GM12878 (cell line): ENCODE measurements at regions not wholly inside any gene's neighbourhood (a gene's known extent, or its start where the extent isn't known, plus 50 kb on each side); places are given as distances from the start of the nearest gene placed in this dataset.

Experiments used
- ATAC-seq: fragments of 200-7000 bp; cut with Tn5 transposase; 3 replicates; pipeline ENCODE4 v1.9.1; 2020; ENCODE audit warnings: mild to moderate bottlenecking, moderate library complexity
- BruUV-seq: library from RNA; stranded (reverse); fragments of 400-500 nt; replicated peaks from 2 replicates; lab custom pipeline; 2021; lab: Mats Ljungman, UMichigan
- CTCF ChIA-PET: fragments of 300-600 bp; sonication (Branson Sonifier 250); formaldehyde crosslinking; extraction: SDS; loops from one replicate; lab custom pipeline; 2021; ENCODE audit warnings: inconsistent platforms; lab: Yijun Ruan, JAX
- POLR2A ChIA-PET: fragments of 350-600 bp; formaldehyde crosslinking; extraction: SDS; loops from one replicate; lab custom pipeline; 2021; ENCODE audit warnings: inconsistent platforms; lab: Charles Lee
- RAD21 ChIA-PET: fragments of 300-600 bp; sonication (Branson Sonifier 250); formaldehyde crosslinking; loops from one replicate; lab custom pipeline; 2023; ENCODE audit warnings: antibody characterized with exemption; ENCODE audit not compliant: unreplicated experiment; lab: Charles Lee
- SMC1A ChIA-PET: fragments of 300-600 bp; sonication (Branson Sonifier 250); formaldehyde crosslinking; loops from one replicate; lab custom pipeline; 2023; ENCODE audit not compliant: unreplicated experiment, uncharacterized antibody; lab: Charles Lee
- DNase-seq: peaks from one replicate; pipeline ENCODE4 v3.0.0-alpha.2; 2011; ENCODE audit warnings: low read depth, low spot score
- FAIRE-seq: peaks from 3 replicates; lab custom pipeline; 2011; peaks lifted over from hg19 to GRCh38; lab: Jason Lieb, UNC
- H2AFZ ChIP-seq: 2 replicates; pipeline ENCODE4 v1.6.0; 2011; ENCODE audit warnings: low read depth, low read length, control low read depth; ENCODE audit not compliant: control insufficient read depth
- H3K27ac ChIP-seq: 2 replicates; pipeline ENCODE4 v1.5.1; 2011; ENCODE audit warnings: control low read depth; ENCODE audit not compliant: control insufficient read depth, insufficient read depth
- H3K27me3 ChIP-seq, 2 experiments: replicated peaks in 1 of 2; 2 replicates each; pipeline versions ENCODE4 v1.6.0 to v1.6.1; 2011; ENCODE audit warnings: low read length in 1 of 2; ENCODE audit not compliant: control insufficient read depth in 2 of 2, insufficient read depth in 2 of 2
- H3K36me3 ChIP-seq, 2 experiments: 2 replicates each; pipeline ENCODE4 v1.5.1; 2011; ENCODE audit warnings: low read length in 1 of 2; ENCODE audit not compliant: control insufficient read depth in 2 of 2, insufficient read depth in 2 of 2
- H3K4me1 ChIP-seq: 2 replicates; pipeline ENCODE4 v1.6.1; 2011; ENCODE audit warnings: mild to moderate bottlenecking, low read length, moderate library complexity, mixed read lengths; ENCODE audit not compliant: control insufficient read depth, insufficient read depth
- H3K4me2 ChIP-seq: 2 replicates; pipeline ENCODE4 v1.6.0; 2011; ENCODE audit warnings: control low read depth; ENCODE audit not compliant: control insufficient read depth, insufficient read depth
- H3K4me3 ChIP-seq: fragments of 200-600 bp; sonication (generic); 2 replicates; pipeline ENCODE4 v1.5.1; 2016
- H3K79me2 ChIP-seq: 2 replicates; pipeline ENCODE4 v1.6.0; 2011; ENCODE audit warnings: low read length; ENCODE audit not compliant: control insufficient read depth, insufficient read depth
- H3K9ac ChIP-seq: 2 replicates; pipeline ENCODE4 v1.8.0; 2011; ENCODE audit warnings: low read length, control low read depth, mixed read lengths; ENCODE audit not compliant: control insufficient read depth, insufficient read depth
- H3K9me3 ChIP-seq: replicated peaks from 3 replicates; pipeline ENCODE4 v1.5.1; 2011; ENCODE audit warnings: mild to moderate bottlenecking, low read length; ENCODE audit not compliant: control insufficient read depth, insufficient read depth
- H4K20me1 ChIP-seq: 2 replicates; pipeline ENCODE4 v1.6.0; 2011; ENCODE audit not compliant: control insufficient read depth, insufficient read depth
- BACH1 ChIP-seq: fragments of 450-650 bp; IDR thresholded peaks from 2 replicates; pipeline ENCODE4 v1.6.1; 2017; ENCODE audit warnings: mild to moderate bottlenecking, borderline replicate concordance
- CBX3 ChIP-seq: fragments of 200-600 bp; sonication (generic); IDR thresholded peaks from 2 replicates; pipeline ENCODE4 v1.6.1; 2016; ENCODE audit warnings: low read depth, borderline replicate concordance
- FOS ChIP-seq: IDR thresholded peaks from 3 replicates; pipeline ENCODE4 v1.6.1; 2011; ENCODE audit warnings: borderline replicate concordance; ENCODE audit not compliant: insufficient read length; ENCODE audit errors: extremely low read depth
- KDM1A ChIP-seq: fragments of 200-600 bp; sonication (generic); IDR thresholded peaks from 2 replicates; pipeline ENCODE4 v1.6.1; 2016; ENCODE audit warnings: borderline replicate concordance
- MTA3 ChIP-seq: IDR thresholded peaks from 2 replicates; pipeline ENCODE4 v1.6.1; 2012; ENCODE audit warnings: low read length, inconsistent platforms, borderline replicate concordance
- SMAD1 ChIP-seq: fragments of 450-650 bp; IDR thresholded peaks from 2 replicates; pipeline ENCODE4 v1.6.1; 2018; ENCODE audit warnings: mild to moderate bottlenecking, low read depth; ENCODE audit not compliant: partially characterized antibody
- SMC3 ChIP-seq: IDR thresholded peaks from 2 replicates; pipeline ENCODE4 v1.6.1; 2011; ENCODE audit warnings: low read length, improper control_type of control experiment, borderline replicate concordance
- STAT1 ChIP-seq: fragments of 450-650 bp; conservative IDR thresholded peaks from 2 replicates; pipeline ENCODE4 v1.6.1; 2014; ENCODE audit warnings: antibody characterized with exemption, mild to moderate bottlenecking
- WGBS: methylation state at CpG from one replicate; pipeline ENCODE4 v1.1.6; 2016; ENCODE audit warnings: low lambda C conversion rate; ENCODE audit not compliant: insufficient replicate concordance, insufficient coverage; ENCODE audit errors: missing lambda C conversion rate; 5-methylcytosine and 5-hydroxymethylcytosine counted together
- in situ Hi-C: fragments of 300-500 bp; cut with MboI; formaldehyde crosslinking; loops from 9 replicates; pipeline ENCODE4 v1.14.3; 2018; ENCODE audit warnings: mixed read lengths
- intact Hi-C: fragments of 100-400 bp; cut with micrococcal nuclease; formaldehyde crosslinking; loops from one replicate; pipeline ENCODE4 v1.14.2; 2022; ENCODE audit not compliant: unreplicated experiment
- TF ChIP-seq, protein P1 (sequence below): fragments of 450-650 bp; formaldehyde crosslinking; IDR thresholded peaks from 2 replicates; pipeline ENCODE4 v1.4.0; 2020; ENCODE audit warnings: mild to moderate bottlenecking, moderate library complexity
- TF ChIP-seq, protein P2 (sequence below): fragments of 450-650 bp; formaldehyde crosslinking; IDR thresholded peaks from 2 replicates; pipeline ENCODE4 v1.5.0; 2022; ENCODE audit warnings: mild to moderate bottlenecking, missing genetic modification characterization
- TF ChIP-seq, protein P3 (sequence below): IDR thresholded peaks from 2 replicates; pipeline ENCODE4 v1.6.1; 2011; ENCODE audit warnings: low read depth, low read length, improper control_type of control experiment, borderline replicate concordance
- TF ChIP-seq, protein P4 (sequence below): fragments of 450-650 bp; IDR thresholded peaks from 2 replicates; pipeline ENCODE4 v1.6.1; 2017; ENCODE audit warnings: mild to moderate bottlenecking, low read depth, inconsistent platforms; ENCODE audit not compliant: poor library complexity, severe bottlenecking

DNA sequence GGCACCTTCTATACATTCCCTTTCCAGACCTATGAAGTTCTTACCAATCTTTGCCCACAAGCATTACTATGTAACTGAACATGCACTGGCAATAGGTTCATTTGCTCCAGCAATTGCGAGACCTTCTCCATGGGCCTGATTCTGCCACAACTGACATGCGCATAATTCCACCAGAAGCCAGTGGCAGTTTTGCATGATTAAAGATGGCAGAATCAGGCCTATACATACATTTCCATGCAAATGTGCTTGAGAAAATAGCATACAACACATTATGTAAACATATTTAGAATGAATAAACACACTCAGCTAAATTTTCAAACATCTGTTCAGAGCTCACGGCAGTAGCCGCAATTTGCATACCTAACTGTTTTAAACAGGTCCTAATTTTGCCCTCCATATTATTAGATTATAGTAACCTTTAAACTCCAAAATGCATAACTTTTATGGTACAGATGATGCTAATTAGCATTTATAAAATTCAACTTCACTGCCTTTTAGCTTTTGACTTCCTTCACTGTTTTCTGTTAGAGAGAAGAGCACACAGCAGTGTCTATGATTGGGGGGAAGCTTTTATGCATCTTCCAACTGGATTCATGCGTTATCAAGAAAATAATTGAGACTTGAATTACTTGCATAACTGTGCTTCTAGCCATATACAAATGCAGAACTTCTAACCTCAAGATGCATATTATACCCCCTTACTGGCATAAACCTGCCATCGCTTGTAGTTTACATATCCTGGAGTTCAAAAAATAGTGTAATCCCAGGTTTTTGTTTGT lies 155.3 kb upstream of the CDH19 start (continued):
- TF ChIP-seq, protein P1, sequence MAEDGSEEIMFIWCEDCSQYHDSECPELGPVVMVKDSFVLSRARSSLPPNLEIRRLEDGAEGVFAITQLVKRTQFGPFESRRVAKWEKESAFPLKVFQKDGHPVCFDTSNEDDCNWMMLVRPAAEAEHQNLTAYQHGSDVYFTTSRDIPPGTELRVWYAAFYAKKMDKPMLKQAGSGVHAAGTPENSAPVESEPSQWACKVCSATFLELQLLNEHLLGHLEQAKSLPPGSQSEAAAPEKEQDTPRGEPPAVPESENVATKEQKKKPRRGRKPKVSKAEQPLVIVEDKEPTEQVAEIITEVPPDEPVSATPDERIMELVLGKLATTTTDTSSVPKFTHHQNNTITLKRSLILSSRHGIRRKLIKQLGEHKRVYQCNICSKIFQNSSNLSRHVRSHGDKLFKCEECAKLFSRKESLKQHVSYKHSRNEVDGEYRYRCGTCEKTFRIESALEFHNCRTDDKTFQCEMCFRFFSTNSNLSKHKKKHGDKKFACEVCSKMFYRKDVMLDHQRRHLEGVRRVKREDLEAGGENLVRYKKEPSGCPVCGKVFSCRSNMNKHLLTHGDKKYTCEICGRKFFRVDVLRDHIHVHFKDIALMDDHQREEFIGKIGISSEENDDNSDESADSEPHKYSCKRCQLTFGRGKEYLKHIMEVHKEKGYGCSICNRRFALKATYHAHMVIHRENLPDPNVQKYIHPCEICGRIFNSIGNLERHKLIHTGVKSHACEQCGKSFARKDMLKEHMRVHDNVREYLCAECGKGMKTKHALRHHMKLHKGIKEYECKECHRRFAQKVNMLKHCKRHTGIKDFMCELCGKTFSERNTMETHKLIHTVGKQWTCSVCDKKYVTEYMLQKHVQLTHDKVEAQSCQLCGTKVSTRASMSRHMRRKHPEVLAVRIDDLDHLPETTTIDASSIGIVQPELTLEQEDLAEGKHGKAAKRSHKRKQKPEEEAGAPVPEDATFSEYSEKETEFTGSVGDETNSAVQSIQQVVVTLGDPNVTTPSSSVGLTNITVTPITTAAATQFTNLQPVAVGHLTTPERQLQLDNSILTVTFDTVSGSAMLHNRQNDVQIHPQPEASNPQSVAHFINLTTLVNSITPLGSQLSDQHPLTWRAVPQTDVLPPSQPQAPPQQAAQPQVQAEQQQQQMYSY (CRISPR knock-in tag) = no peak
- TF ChIP-seq CBX3 (no peak), SMAD1 (no peak)
- TF ChIP-seq, all 136 proteins: peak for 0

DNA sequence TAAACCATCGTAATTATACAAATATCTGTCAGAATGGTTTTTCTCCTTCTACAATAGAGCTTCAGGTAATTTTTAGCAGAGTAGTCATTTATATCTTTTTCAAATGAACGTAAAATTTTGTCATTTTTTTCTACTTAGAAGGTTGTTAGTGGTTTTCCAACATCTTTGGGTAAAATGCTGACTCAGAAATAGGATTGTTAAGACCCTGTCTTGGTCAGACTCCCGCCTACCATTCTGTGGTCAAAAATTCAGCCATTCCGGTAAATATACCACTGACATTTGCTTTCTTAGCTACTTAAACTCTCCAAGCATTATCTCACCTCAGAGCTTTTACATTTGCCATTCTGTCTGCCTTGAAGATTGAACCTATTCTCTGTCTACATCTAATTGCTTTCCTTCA lies 154.1 kb upstream of the CDH19 start:
- 19% methylated on average over 4 of the region's 4 CpGs for WGBS
- in situ Hi-C loops = no loop called here
- TF ChIP-seq, protein P2, sequence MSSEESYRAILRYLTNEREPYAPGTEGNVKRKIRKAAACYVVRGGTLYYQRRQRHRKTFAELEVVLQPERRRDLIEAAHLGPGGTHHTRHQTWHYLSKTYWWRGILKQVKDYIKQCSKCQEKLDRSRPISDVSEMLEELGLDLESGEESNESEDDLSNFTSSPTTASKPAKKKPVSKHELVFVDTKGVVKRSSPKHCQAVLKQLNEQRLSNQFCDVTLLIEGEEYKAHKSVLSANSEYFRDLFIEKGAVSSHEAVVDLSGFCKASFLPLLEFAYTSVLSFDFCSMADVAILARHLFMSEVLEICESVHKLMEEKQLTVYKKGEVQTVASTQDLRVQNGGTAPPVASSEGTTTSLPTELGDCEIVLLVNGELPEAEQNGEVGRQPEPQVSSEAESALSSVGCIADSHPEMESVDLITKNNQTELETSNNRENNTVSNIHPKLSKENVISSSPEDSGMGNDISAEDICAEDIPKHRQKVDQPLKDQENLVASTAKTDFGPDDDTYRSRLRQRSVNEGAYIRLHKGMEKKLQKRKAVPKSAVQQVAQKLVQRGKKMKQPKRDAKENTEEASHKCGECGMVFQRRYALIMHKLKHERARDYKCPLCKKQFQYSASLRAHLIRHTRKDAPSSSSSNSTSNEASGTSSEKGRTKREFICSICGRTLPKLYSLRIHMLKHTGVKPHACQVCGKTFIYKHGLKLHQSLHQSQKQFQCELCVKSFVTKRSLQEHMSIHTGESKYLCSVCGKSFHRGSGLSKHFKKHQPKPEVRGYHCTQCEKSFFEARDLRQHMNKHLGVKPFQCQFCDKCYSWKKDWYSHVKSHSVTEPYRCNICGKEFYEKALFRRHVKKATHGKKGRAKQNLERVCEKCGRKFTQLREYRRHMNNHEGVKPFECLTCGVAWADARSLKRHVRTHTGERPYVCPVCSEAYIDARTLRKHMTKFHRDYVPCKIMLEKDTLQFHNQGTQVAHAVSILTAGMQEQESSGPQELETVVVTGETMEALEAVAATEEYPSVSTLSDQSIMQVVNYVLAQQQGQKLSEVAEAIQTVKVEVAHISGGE (CRISPR knock-in tag) = no peak
- TF ChIP-seq MTA3 = no peak
- TF ChIP-seq KDM1A = no peak
- TF ChIP-seq, protein P3, sequence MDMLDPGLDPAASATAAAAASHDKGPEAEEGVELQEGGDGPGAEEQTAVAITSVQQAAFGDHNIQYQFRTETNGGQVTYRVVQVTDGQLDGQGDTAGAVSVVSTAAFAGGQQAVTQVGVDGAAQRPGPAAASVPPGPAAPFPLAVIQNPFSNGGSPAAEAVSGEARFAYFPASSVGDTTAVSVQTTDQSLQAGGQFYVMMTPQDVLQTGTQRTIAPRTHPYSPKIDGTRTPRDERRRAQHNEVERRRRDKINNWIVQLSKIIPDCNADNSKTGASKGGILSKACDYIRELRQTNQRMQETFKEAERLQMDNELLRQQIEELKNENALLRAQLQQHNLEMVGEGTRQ = no peak
- no peak for TF ChIP-seq STAT1
- TF ChIP-seq SMC3 = no peak
- TF ChIP-seq BACH1 = no peak
- TF ChIP-seq, protein P4, sequence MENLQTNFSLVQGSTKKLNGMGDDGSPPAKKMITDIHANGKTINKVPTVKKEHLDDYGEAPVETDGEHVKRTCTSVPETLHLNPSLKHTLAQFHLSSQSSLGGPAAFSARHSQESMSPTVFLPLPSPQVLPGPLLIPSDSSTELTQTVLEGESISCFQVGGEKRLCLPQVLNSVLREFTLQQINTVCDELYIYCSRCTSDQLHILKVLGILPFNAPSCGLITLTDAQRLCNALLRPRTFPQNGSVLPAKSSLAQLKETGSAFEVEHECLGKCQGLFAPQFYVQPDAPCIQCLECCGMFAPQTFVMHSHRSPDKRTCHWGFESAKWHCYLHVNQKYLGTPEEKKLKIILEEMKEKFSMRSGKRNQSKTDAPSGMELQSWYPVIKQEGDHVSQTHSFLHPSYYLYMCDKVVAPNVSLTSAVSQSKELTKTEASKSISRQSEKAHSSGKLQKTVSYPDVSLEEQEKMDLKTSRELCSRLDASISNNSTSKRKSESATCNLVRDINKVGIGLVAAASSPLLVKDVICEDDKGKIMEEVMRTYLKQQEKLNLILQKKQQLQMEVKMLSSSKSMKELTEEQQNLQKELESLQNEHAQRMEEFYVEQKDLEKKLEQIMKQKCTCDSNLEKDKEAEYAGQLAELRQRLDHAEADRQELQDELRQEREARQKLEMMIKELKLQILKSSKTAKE = no peak
- no peak for TF ChIP-seq FOS

More for the DNA sequence above, 154.1 kb upstream of the CDH19 start:
- no TSS peak for BruUV-seq
- H3K36me3 ChIP-seq = no peaks in the 10 kb centered on the region
- H2AFZ ChIP-seq = no peak overlapping the region
- no peaks in the 10 kb centered on the region for H3K9me3 ChIP-seq
- FAIRE-seq = no peak
- no peak overlapping the region for H3K9ac ChIP-seq
- H3K4me2 ChIP-seq = no peak overlapping the region
- no peaks in the 10 kb centered on the region for H3K79me2 ChIP-seq
- H3K27ac ChIP-seq = no peak overlapping the region
- ChIA-PET CTCF (no interaction called here), RAD21 (no interaction called here), POLR2A (no interaction called here), SMC1A (no interaction called here)
- no peaks in the 10 kb centered on the region for H4K20me1 ChIP-seq
- no peak overlapping the region for H3K4me3 ChIP-seq
- H3K4me1 ChIP-seq = no peaks in the 10 kb centered on the region
- no peaks in the 10 kb centered on the region for H3K27me3 ChIP-seq
- intact Hi-C loops = no loop called here
- no peak for ATAC-seq
- no peak for DNase-seq
